Osteoblast (primary cell): ENCODE measurements at regions not wholly inside any gene's neighbourhood (a gene's known extent, or its start where the extent isn't known, plus 50 kb on each side); places are given as distances from the start of the nearest gene placed in this dataset.

Source experiments
- DNase-seq: peaks from one replicate; pipeline ENCODE4 v3.0.0; 2011; ENCODE audit warnings: low spot score, mixed read lengths; ENCODE audit not compliant: insufficient read length; ENCODE audit errors: missing footprints
- H2AFZ ChIP-seq: 2 replicates; pipeline ENCODE4 v1.6.0; 2011; ENCODE audit warnings: mild to moderate bottlenecking, low read length
- H3K27ac ChIP-seq: 2 replicates; pipeline ENCODE4 v1.5.1; 2011; ENCODE audit warnings: mild to moderate bottlenecking, low read depth, low read length, moderate library complexity
- H3K27me3 ChIP-seq: 2 replicates; pipeline ENCODE4 v1.6.0; 2012; ENCODE audit warnings: mild to moderate bottlenecking, control low read depth, inconsistent platforms, low read length, moderate library complexity; ENCODE audit not compliant: insufficient read depth
- H3K36me3 ChIP-seq: 2 replicates; pipeline ENCODE4 v1.5.1; 2011; ENCODE audit warnings: mild to moderate bottlenecking, low read length, control low read depth, moderate library complexity; ENCODE audit not compliant: insufficient read depth
- H3K4me1 ChIP-seq: 2 replicates; pipeline ENCODE4 v1.5.1; 2011; ENCODE audit warnings: mild to moderate bottlenecking, low read length, control low read depth, moderate library complexity; ENCODE audit not compliant: insufficient read depth
- H3K4me2 ChIP-seq: 2 replicates; pipeline ENCODE4 v1.6.0; 2011; ENCODE audit warnings: mild to moderate bottlenecking, low read length; ENCODE audit not compliant: insufficient read depth
- H3K4me3 ChIP-seq: fragments of 200-600 bp; sonication (generic); 3 replicates; pipeline ENCODE4 v1.5.1; 2012; ENCODE audit warnings: mild to moderate bottlenecking, low read length, inconsistent platforms; ENCODE audit not compliant: insufficient read depth
- H3K79me2 ChIP-seq: 2 replicates; pipeline ENCODE4 v1.6.0; 2012; ENCODE audit warnings: mild to moderate bottlenecking, low read length, control low read depth, inconsistent platforms; ENCODE audit not compliant: insufficient read depth
- H3K9me3 ChIP-seq: 2 replicates; pipeline ENCODE4 v1.5.1; 2011; ENCODE audit warnings: low read depth, low read length, control low read depth
- H4K20me1 ChIP-seq: 2 replicates; pipeline ENCODE4 v1.6.0; 2012; ENCODE audit warnings: mild to moderate bottlenecking, low read length, control low read depth; ENCODE audit not compliant: insufficient read depth
- TF ChIP-seq, protein P1 (sequence below): IDR thresholded peaks from 2 replicates; pipeline ENCODE4 v1.5.1; 2011; ENCODE audit warnings: mild to moderate bottlenecking, low read depth, low read length, moderate library complexity; ENCODE audit errors: extremely low read depth

DNA sequence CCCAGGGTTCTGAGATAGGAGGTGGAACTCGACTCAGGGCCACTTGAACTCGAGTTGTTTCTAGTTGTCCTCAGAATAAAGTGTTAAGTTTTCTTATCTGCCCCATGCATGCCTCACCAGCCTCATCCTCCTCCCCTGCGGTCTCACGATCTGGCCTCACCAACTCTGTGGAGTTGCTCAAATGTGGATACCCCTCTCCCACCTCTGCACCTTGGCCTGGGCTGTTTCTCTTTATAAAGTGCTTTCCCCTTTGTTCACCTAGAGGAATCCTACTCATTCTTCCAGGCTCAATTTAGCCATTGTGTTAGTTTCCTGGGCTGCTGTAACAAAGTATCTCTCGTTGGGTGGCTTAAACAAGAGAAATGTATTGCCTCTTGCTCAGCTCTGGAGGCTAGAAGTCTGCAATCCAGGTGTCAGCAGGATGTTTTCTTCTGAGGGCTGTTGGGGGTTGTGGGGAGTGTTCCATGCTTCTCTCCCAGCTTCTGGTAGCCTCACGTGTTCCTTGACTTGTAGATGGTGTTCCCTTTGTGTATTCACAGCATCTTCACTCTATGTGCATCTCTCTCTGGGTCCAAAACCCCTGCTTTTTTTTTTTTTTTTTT lies 100.7 kb downstream of the MEX3B start:
- Histone ChIP-seq H3K9me3 (no peaks in the 10 kb centered on the region), H3K4me1 (peaks cover 26% of the 10 kb centered on the region), H3K4me2 (no peak overlapping the region), H4K20me1 (no peaks in the 10 kb centered on the region), H3K27me3 (no peaks in the 10 kb centered on the region), H3K27ac (no peak overlapping the region), H3K4me3 (no peak overlapping the region), H2AFZ (no peak overlapping the region), H3K36me3 (no peaks in the 10 kb centered on the region), H3K79me2 (no peaks in the 10 kb centered on the region)
- TF ChIP-seq, protein P1, sequence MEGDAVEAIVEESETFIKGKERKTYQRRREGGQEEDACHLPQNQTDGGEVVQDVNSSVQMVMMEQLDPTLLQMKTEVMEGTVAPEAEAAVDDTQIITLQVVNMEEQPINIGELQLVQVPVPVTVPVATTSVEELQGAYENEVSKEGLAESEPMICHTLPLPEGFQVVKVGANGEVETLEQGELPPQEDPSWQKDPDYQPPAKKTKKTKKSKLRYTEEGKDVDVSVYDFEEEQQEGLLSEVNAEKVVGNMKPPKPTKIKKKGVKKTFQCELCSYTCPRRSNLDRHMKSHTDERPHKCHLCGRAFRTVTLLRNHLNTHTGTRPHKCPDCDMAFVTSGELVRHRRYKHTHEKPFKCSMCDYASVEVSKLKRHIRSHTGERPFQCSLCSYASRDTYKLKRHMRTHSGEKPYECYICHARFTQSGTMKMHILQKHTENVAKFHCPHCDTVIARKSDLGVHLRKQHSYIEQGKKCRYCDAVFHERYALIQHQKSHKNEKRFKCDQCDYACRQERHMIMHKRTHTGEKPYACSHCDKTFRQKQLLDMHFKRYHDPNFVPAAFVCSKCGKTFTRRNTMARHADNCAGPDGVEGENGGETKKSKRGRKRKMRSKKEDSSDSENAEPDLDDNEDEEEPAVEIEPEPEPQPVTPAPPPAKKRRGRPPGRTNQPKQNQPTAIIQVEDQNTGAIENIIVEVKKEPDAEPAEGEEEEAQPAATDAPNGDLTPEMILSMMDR = no peak
- no peak for DNase-seq

DNA sequence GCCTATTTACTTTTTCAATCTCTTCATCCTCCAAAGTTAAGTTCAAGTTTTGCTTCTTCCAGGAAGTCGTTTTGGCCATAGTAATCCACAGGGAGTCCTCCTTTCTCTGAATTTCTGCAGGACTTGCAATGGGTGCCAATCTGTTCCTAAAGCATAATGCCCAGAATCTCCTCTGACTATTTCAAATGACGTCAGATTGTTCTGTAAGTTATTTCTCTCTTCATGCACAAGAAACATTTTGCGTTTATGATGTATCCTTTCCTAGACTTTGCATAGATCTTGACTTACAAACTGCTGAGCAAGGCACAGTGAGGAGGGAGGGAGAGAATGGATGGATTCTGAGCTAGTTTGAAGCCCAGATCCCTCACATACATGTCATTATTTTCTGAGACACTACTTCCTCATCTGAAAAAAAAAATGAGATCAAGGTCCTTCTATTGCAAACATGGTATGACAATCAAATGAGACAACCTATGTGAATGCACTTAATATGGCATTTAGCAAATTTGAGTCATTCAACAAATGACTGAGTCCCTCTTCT lies 103.1 kb downstream of the MEX3B start:
- H3K4me1 ChIP-seq = peaks cover 25% of the 10 kb centered on the region
- H3K9me3 ChIP-seq = no peaks in the 10 kb centered on the region
- H3K36me3 ChIP-seq = no peaks in the 10 kb centered on the region
- no peak overlapping the region for H3K4me2 ChIP-seq
- H2AFZ ChIP-seq = no peak overlapping the region
- no peak for DNase-seq
- H3K27ac ChIP-seq = no peak overlapping the region
- TF ChIP-seq, protein P1 = no peak
- H3K27me3 ChIP-seq = no peaks in the 10 kb centered on the region
- H3K79me2 ChIP-seq = no peaks in the 10 kb centered on the region
- H4K20me1 ChIP-seq = no peaks in the 10 kb centered on the region
- H3K4me3 ChIP-seq = no peak overlapping the region

DNA sequence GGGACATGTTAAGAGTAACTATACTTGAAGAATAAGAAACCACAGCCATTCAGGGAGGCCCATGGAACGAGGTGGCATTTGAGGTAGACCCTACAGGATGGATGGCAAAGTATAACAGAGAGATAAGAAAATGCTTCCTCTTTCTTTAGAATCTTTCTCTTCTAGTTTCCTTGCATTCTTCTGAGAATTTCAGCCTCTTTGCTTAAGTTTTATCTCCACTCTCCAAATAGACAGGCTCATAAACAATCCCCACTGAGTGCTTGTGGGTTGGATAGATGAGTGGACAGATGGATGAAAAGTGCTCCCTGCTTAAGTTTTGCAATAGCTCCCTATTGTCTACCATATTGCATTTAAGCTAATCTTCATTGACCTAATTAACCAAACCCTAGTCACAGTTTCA lies 103.7 kb downstream of the MEX3B start:
- Histone ChIP-seq H3K27me3 (no peaks in the 10 kb centered on the region), H4K20me1 (no peaks in the 10 kb centered on the region), H3K79me2 (no peaks in the 10 kb centered on the region), H3K4me3 (no peak overlapping the region), H2AFZ (no peak overlapping the region), H3K9me3 (no peaks in the 10 kb centered on the region), H3K4me2 (no peak overlapping the region), H3K36me3 (no peaks in the 10 kb centered on the region), H3K27ac (no peak overlapping the region), H3K4me1 (peaks cover 19% of the 10 kb centered on the region)
- no peak for DNase-seq
- TF ChIP-seq, protein P1 = no peak

DNA sequence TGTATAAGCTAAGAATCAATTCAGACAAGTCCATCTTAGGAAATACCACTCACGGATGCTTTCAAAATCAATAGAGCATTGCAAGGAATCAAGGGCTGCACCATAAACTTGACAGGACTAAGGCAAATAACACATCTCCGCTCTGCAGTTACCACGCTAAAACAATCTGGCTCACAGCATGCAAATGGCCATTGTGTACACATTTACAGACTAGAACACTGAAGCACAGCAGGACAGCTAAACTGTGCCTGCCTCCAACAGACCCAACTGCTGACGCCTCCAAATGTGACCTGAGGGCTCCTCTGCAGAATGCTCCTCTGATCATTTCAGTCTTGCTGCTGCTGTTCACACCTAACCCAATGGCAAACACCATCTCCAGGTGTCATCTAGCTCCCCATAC lies 104.3 kb downstream of the MEX3B start:
- TF ChIP-seq, protein P1 = no peak
- H3K4me1 ChIP-seq = peaks cover 16% of the 10 kb centered on the region
- no peak for DNase-seq
- H2AFZ ChIP-seq = no peak overlapping the region
- no peak overlapping the region for H3K4me3 ChIP-seq
- no peak overlapping the region for H3K4me2 ChIP-seq
- no peaks in the 10 kb centered on the region for H3K79me2 ChIP-seq
- H3K36me3 ChIP-seq = no peaks in the 10 kb centered on the region
- H3K9me3 ChIP-seq = no peaks in the 10 kb centered on the region
- no peaks in the 10 kb centered on the region for H3K27me3 ChIP-seq
- H4K20me1 ChIP-seq = no peaks in the 10 kb centered on the region
- no peak overlapping the region for H3K27ac ChIP-seq
